Left ventricle myocardium inferior (tissue), 1 donor: ENCODE measurements at regions not wholly inside any gene's neighbourhood (a gene's known extent, or its start where the extent isn't known, plus 50 kb on each side); places are given as distances from the start of the nearest gene placed in this dataset.
"Not testable (repeated sequence)": the region's sequence is repeated elsewhere in the genome, so short reads cannot be mapped to it uniquely, and the experiment has no call there.

Source experiments
- DNase-seq: peaks from one replicate; pipeline ENCODE4 v3.0.0-alpha.2; 2020
- H3K27ac ChIP-seq: fragments of 200-600 bp; replicated peaks from 2 replicates; pipeline ENCODE4 v1.8.0; 2021
- H3K27me3 ChIP-seq: fragments of 200-600 bp; 2 replicates; pipeline ENCODE4 v1.8.0; 2021; ENCODE audit warnings: low read depth
- H3K36me3 ChIP-seq: fragments of 200-600 bp; 2 replicates; pipeline ENCODE4 v1.8.0; 2021
- H3K4me1 ChIP-seq: fragments of 200-600 bp; 2 replicates; pipeline ENCODE4 v1.8.0; 2021
- H3K4me3 ChIP-seq: fragments of 200-600 bp; 2 replicates; pipeline ENCODE4 v1.8.0; 2021; ENCODE audit warnings: mild to moderate bottlenecking, moderate library complexity
- H3K9me3 ChIP-seq: fragments of 200-600 bp; replicated peaks from 2 replicates; pipeline ENCODE4 v1.8.0; 2021
- intact Hi-C: fragments of 100-400 bp; cut with micrococcal nuclease; formaldehyde crosslinking; loops from one replicate; pipeline ENCODE4 v1.11.0; 2022
- TF ChIP-seq, protein P1 (sequence below): fragments of 200-600 bp; IDR thresholded peaks from 2 replicates; pipeline ENCODE4 v1.8.0; 2021; ENCODE audit warnings: antibody characterized with exemption, mild to moderate bottlenecking, borderline replicate concordance
- donor health status: DM: no; HTN: yes; CAD: no; lungs with severe emphysema.

DNA sequence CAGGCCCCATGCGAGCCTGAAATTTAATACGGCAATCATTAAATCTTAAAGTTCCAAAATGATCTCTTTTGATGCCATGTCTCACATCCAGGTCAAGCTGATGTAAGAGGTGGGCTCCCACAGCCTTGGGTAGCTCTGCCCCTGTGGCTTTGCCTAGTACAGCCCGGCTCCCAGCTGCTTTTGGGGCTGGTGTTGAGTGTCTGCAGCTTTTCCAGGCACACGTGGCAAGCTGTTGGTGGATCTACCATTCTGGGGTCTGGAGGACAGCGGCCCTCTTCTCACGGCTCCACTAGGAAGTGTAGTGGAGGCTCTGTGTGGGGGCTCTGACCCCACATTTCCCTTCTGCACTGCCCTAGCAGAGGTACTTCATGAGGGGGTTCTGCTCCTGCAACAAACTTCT, 588.9 kb downstream of the CENPC start:
- TF ChIP-seq, protein P1, sequence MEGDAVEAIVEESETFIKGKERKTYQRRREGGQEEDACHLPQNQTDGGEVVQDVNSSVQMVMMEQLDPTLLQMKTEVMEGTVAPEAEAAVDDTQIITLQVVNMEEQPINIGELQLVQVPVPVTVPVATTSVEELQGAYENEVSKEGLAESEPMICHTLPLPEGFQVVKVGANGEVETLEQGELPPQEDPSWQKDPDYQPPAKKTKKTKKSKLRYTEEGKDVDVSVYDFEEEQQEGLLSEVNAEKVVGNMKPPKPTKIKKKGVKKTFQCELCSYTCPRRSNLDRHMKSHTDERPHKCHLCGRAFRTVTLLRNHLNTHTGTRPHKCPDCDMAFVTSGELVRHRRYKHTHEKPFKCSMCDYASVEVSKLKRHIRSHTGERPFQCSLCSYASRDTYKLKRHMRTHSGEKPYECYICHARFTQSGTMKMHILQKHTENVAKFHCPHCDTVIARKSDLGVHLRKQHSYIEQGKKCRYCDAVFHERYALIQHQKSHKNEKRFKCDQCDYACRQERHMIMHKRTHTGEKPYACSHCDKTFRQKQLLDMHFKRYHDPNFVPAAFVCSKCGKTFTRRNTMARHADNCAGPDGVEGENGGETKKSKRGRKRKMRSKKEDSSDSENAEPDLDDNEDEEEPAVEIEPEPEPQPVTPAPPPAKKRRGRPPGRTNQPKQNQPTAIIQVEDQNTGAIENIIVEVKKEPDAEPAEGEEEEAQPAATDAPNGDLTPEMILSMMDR, result no peak
- intact Hi-C loops, result no loop called here

DNA sequence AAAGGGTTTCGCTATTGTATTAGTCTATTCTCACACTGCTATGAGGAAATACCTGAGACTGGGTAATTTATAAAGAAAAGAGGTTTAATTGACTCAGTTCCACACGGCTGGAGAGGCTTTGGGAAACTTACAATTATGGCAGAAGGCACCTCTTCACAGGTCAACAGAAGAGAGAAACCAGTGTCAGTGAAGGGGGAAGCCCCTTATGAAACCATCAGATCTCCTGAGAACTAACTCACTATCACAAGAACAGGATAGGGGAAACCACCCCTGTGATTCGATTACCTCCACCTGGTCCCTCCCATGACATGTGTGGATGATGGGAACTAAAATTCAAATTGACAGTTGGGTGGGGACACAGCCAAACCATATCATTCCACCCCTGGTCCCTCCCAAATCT, 589.5 kb downstream of the CENPC start:
- Histone ChIP-seq H3K27me3 (no peaks in the 10 kb centered on the region), H3K4me3 (no peak overlapping the region), H3K9me3 (peaks cover 6% of the 10 kb centered on the region), H3K4me1 (no peaks in the 10 kb centered on the region), H3K27ac (no peak overlapping the region), H3K36me3 (no peaks in the 10 kb centered on the region)
- intact Hi-C loops, result no loop called here
- TF ChIP-seq, protein P1, result no peak
- no peak for DNase-seq

More for the DNA sequence above, 588.9 kb downstream of the CENPC start:
- DNase-seq, result no peak
- Histone ChIP-seq H3K36me3 (no peaks in the 10 kb centered on the region), H3K27ac (no peak overlapping the region), H3K4me1 (no peaks in the 10 kb centered on the region), H3K27me3 (no peaks in the 10 kb centered on the region), H3K9me3 (peaks cover 6% of the 10 kb centered on the region), H3K4me3 (no peak overlapping the region)

DNA sequence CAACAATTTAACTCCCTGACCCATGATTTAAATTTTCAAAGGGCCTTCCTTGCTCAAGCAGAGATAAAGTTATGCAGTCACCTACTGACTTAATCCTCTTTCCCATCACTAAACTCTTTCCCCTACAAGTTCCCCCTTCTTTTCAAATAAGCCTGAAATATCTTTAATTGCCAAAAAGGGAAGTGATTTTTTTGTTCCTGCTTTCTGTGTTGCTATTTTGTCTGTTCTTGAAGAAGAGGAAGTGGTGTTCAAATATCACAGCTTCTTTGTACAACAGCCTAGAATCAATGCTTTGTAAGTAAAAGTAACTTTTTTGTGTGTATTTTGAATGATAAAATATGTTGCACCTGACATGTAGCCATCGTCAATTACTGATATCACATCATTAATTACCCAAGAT, 595.9 kb downstream of the CENPC start:
- peaks cover 6% of the 10 kb centered on the region for H3K9me3 ChIP-seq
- H3K27me3 ChIP-seq, result no peaks in the 10 kb centered on the region
- intact Hi-C loops, result no loop called here
- H3K4me3 ChIP-seq, result no peak overlapping the region
- no peak for DNase-seq
- no peak overlapping the region for H3K27ac ChIP-seq
- TF ChIP-seq, protein P1, result no peak
- no peaks in the 10 kb centered on the region for H3K36me3 ChIP-seq
- H3K4me1 ChIP-seq, result no peaks in the 10 kb centered on the region

DNA sequence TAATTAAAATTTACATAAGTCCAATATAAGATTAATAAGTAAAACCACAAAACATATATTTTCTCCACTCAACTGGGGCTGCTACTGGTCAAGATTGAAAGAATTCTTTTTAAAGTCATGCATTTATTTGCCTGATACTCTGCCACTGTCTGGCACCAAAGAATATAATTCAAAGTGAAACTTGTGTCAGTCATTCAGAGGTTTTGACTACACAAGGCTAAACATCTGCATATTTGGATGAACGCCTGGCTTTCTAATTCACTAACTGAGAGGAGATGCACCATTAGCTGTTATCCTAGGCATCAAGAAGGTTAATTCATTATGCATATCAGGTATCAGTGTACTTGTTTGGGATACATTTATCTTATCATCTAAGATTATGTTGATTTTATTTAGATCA, 598.5 kb downstream of the CENPC start:
- no peak overlapping the region for H3K4me3 ChIP-seq
- no peaks in the 10 kb centered on the region for H3K36me3 ChIP-seq
- intact Hi-C loops, result no loop called here
- no peaks in the 10 kb centered on the region for H3K27me3 ChIP-seq
- DNase-seq, result no peak
- TF ChIP-seq, protein P1, result no peak
- peaks cover 4% of the 10 kb centered on the region for H3K9me3 ChIP-seq
- no peaks in the 10 kb centered on the region for H3K4me1 ChIP-seq
- H3K27ac ChIP-seq, result no peak overlapping the region

DNA sequence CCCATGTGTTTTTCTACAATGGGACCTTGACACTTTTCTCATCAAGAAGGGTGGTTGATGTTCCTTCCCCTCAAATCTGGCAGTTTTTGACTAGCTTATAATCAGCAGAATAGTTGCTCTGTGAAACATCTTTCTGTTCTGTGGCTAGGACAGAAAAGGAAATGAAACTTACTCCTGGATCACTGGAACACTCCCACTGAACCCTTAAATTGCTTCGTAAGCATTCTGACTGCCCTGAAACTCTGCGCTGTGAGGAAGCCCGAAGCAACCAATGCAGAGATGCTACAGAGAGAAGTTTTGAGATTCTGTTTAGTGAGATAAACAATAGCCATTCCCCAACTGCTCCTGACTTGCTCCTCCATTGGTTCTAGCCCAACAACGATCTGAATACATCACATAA, 602.2 kb downstream of the CENPC start:
- H3K4me3 ChIP-seq, result no peak overlapping the region
- H3K27ac ChIP-seq, result no peak overlapping the region
- H3K4me1 ChIP-seq, result no peaks in the 10 kb centered on the region
- no peak for DNase-seq
- no peaks in the 10 kb centered on the region for H3K27me3 ChIP-seq
- intact Hi-C loops, result no loop called here
- TF ChIP-seq, protein P1, result no peak
- H3K36me3 ChIP-seq, result no peaks in the 10 kb centered on the region
- H3K9me3 ChIP-seq, result no peaks in the 10 kb centered on the region

DNA sequence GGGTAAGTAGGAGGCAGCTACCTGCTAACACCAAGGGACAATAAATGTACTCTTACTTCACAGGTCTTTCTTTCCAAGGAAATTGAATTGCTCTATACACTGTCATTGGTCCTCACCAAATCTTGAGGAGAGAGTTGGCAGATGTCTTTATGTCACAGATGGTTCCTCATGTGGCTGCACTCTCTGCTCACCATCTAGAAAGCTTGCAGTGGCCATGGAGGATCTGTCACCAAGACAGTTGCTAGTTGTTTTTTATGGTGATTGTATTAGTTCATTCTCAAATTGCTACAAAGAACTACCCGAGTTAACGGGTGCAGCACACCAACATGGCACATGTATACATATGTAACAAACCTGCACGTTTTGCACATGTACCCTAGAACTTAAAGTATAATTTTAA, 613.3 kb downstream of the CENPC start:
- H3K36me3 ChIP-seq, H3K4me1 ChIP-seq, intact Hi-C loops, DNase-seq, H3K27me3 ChIP-seq, H3K9me3 ChIP-seq, H3K27ac ChIP-seq, H3K4me3 ChIP-seq: not testable (repeated sequence)
